HCEC 1CT (cell line): ENCODE measurements at regions not wholly inside any gene's neighbourhood (a gene's known extent, or its start where the extent isn't known, plus 50 kb on each side); places are given as distances from the start of the nearest gene placed in this dataset.
"Not testable (repeated sequence)": the region's sequence is repeated elsewhere in the genome, so short reads cannot be mapped to it uniquely, and the experiment has no call there.

Source experiments
- DNase-seq: peaks from one replicate; pipeline ENCODE4 v3.0.0-alpha.2; 2017

GRCh38 chr22:22346401-22347107, 102.0 kb downstream of the VPREB1 start:
- DNase-seq = no peak

- DNase-seq = no peak
Measured at GRCh38 chr22:22348127-22348814, 103.7 kb downstream of the VPREB1 start.

GRCh38 chr22:22348815-22349454, 104.3 kb downstream of the VPREB1 start:
- DNase-seq = no peak

GRCh38 chr22:22349455-22349836, 104.9 kb downstream of the VPREB1 start:
- DNase-seq = no peak

GRCh38 chr22:22351366-22351765, 106.8 kb downstream of the VPREB1 start:
- no peak for DNase-seq

- DNase-seq = no peak
Measured at GRCh38 chr22:22352371-22352999, 107.9 kb downstream of the VPREB1 start.

- DNase-seq = no peak
Measured at GRCh38 chr22:22355096-22355834, 110.7 kb downstream of the VPREB1 start.

- DNase-seq = peak; percentile 53
Measured at GRCh38 chr22:22357024-22357883, 112.7 kb downstream of the VPREB1 start.

- no peak for DNase-seq
Measured at GRCh38 chr22:22358152-22358551, 113.6 kb downstream of the VPREB1 start.

GRCh38 chr22:22358686-22359085, 114.1 kb downstream of the VPREB1 start:
- DNase-seq = no peak

- no peak for DNase-seq
Measured at GRCh38 chr22:22359465-22359864, 114.9 kb downstream of the VPREB1 start.

GRCh38 chr22:22360014-22360413, 115.4 kb downstream of the VPREB1 start:
- DNase-seq = no peak

- no peak for DNase-seq
Measured at GRCh38 chr22:22362311-22362710, 117.7 kb downstream of the VPREB1 start.

- no peak for DNase-seq
Measured at GRCh38 chr22:22362936-22363335, 118.3 kb downstream of the VPREB1 start.

GRCh38 chr22:22364207-22364606, 119.6 kb downstream of the VPREB1 start:
- DNase-seq = no peak

- no peak for DNase-seq
Measured at GRCh38 chr22:22366537-22366936, 122.0 kb downstream of the VPREB1 start.

- DNase-seq = no peak
Measured at GRCh38 chr22:22368516-22368915, 123.9 kb downstream of the VPREB1 start.

GRCh38 chr22:22369219-22369963, 124.8 kb downstream of the VPREB1 start:
- not testable (repeated sequence) for DNase-seq

GRCh38 chr22:22369964-22370270, 125.3 kb downstream of the VPREB1 start:
- no peak for DNase-seq

GRCh38 chr22:22371031-22371541, 126.5 kb downstream of the VPREB1 start:
- no peak for DNase-seq

GRCh38 chr22:22372086-22372485, 127.5 kb downstream of the VPREB1 start:
- DNase-seq = no peak
